GM18870 (cell line): ENCODE measurements at regions not wholly inside any gene's neighbourhood (a gene's known extent, or its start where the extent isn't known, plus 50 kb on each side); places are given as distances from the start of the nearest gene placed in this dataset.

ENCODE experiments used
- ATAC-seq: cut with Tn5 transposase; IDR thresholded peaks from one replicate; pipeline ENCODE4 v1.9.1; 2021; ENCODE audit warnings: moderate library complexity; ENCODE audit not compliant: unreplicated experiment

- ATAC-seq: no peak
Observed at GRCh38 chr5:31100047-31100575, 93.4 kb upstream of the CDH6 start.

GRCh38 chr5:31098811-31099210, 94.7 kb upstream of the CDH6 start:
- no peak for ATAC-seq

DNA sequence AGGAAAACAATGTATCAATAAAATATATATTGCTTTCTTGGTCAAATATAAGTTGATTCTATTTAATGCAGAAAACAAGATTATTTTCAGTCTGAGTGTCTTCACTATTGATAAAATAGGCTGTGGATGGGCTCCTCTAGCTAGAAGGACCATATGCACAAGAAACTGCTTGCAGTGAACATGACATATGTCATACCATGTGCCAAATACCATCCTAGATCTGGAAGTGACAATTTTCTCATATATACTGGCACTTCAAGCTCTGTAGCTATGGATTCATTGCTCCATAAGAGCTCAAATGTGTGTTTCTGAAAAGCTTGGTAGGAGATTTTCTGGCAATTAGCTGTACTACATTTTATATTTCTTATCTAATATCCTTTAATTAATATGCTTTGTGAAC, 95.6 kb upstream of the CDH6 start:
- no peak for ATAC-seq

GRCh38 chr5:31096238-31096865, 97.1 kb upstream of the CDH6 start:
- ATAC-seq: no peak

GRCh38 chr5:31095796-31096195, 97.7 kb upstream of the CDH6 start:
- no peak for ATAC-seq

GRCh38 chr5:31091501-31091900, 102.0 kb upstream of the CDH6 start:
- ATAC-seq: no peak

GRCh38 chr5:31090467-31090866, 103.0 kb upstream of the CDH6 start:
- ATAC-seq: no peak

DNA sequence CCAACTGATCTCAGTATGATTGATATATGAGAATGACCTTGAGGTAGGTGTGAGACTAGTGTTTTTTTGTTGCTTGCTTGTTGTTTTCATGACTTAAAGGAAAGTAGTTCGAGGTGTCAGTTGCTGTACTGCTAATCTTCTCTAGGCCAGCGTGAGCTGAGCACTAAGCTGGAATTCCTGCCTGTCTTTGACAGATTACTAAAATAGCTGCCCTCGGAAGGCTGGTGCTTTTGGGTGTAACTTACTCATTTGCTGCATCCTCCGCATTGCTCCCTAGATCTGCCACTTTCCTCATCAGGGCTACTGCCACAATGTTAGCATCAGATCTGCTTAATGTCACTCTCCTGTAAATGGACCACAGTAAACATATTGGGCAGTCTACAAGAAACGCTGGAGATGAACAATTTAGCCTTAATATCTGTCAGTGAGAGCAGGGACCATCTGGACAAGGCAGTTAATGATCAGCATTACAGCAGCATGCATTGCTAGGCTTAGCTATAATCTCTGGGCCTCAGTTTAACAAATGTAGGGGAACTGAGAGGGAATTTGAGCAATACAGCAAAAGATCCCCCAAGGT, 106.6 kb upstream of the CDH6 start:
- no peak for ATAC-seq

- ATAC-seq: no peak
Observed at GRCh38 chr5:31084871-31085270, 108.6 kb upstream of the CDH6 start.

GRCh38 chr5:31083364-31083763, 110.1 kb upstream of the CDH6 start:
- no peak for ATAC-seq

GRCh38 chr5:31079668-31080067, 113.8 kb upstream of the CDH6 start:
- ATAC-seq: no peak

GRCh38 chr5:31078956-31079355, 114.5 kb upstream of the CDH6 start:
- no peak for ATAC-seq

- no peak for ATAC-seq
Observed at GRCh38 chr5:31075981-31076380, 117.5 kb upstream of the CDH6 start.

DNA sequence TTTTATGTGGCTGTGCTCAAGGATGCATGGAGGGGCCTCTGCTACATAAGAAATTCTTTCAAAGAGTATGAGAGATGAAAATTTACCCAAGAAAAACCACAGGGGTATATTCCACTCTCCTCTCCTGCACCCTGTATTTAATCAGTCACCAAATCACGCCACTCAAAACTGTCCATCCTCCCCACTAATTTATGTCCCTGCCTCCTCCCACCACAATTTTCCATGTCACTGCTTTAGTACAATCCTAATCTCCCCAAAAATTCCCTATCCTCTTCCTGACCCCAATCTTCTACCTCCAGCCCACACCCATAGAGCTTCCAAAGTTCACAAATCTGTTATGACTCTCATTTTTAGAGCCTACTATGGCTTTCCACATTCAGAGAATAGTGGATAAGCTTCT, 125.2 kb upstream of the CDH6 start:
- ATAC-seq: no peak

GRCh38 chr5:31066655-31067328, 126.7 kb upstream of the CDH6 start:
- no peak for ATAC-seq

- ATAC-seq: no peak
Observed at GRCh38 chr5:31064215-31064614, 129.3 kb upstream of the CDH6 start.

DNA sequence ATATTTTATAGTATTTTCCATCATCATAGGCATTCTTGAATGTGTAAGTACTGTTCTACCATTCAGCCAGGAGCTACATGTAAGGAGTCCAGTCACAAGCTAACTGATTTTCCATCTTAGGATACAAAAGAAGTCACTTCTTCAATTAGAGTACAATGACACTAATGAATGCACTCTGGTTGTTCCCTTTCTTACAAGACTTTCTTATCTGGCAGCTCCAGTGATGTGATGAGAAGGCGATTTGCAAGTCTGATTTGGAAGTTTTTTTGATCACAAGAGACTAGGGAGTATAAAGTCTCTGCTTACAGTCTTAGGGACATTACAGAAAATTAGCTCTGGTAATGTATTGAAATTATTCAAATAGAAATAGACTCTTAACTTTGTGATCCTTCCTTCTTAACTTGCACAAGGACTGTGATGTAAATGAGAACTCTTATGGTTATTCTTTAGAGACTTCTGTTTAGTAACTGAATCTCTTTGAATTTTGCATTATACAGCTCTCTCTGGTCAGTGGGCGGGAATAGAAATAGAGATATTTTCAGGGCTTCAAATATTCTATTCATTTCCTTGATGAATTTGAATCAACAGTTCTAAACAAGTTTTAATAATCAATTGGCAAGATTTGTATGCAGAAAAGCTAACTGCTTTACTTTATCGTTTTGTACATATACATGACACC, 130.4 kb upstream of the CDH6 start:
- no peak for ATAC-seq

DNA sequence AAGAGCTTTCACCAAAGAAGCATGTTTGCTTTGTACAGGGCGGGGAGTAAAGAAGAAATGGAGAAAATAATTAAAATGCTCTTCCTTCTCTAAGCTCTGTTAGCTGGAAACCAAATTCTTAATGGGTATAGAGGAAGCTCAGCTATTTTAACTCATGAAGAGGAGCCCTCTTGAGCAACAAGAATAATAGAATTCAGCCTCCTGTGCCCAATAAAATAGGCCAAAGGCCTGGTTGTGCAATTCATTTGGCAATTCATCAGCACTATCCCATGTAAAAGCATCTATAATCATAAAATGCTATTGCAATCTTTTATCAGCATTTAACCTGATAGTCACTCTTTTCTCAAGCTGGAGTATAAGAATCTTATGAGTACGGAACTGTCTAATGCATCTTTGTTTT, 133.6 kb upstream of the CDH6 start:
- ATAC-seq: no peak

- ATAC-seq: no peak
Observed at GRCh38 chr5:31054453-31054852, 139.0 kb upstream of the CDH6 start.

GRCh38 chr5:31052937-31053658, 140.4 kb upstream of the CDH6 start:
- ATAC-seq: no peak

- no peak for ATAC-seq
Observed at GRCh38 chr5:31051316-31051715, 142.2 kb upstream of the CDH6 start.
